ENCODE measurements at regions not wholly inside any gene's neighbourhood (a gene's known extent, or its start where the extent isn't known, plus 50 kb on each side); places are given as distances from the start of the nearest gene placed in this dataset.

DNA sequence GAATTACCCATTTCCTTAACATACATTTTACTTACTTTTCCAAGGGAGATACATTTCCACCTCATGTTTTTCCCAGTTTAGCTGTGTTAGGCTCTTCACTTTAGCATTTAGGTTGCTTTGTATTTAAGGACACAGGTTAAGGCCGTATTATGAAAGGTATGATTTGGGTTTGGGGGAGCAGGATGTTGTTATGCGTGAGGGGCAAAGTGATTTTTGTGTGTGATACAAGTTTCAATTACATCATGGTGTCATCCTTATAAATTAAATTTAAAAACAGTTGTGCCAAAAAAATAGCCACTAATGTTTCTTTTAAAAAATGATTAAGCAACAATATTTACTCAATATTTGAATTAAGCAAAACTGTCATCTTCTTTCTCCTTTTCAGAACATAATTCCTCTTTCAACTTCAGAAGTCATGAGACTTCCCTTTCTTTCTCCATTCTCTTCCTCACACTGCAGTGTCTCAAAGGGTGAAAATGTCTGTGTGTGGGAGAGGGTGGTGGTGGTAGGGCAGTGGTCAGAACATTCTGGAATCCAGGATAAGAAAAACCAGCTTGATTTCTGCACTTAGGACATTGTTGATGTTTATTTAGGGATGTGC lies 126.2 kb downstream of the KCNRG start (continued):
- TF ChIP-seq ZNF146 (tag by site-specific recombination; IDR thresholded peaks at IDR 0.05) (no peak), ZNF529 (tag by site-specific recombination; IDR thresholded peaks at IDR 0.05; ENCODE audit: insufficient replicate concordance) (no peak), ZNF596 (tag by site-specific recombination; IDR thresholded peaks at IDR 0.05) (no peak), ZNF658 (tag by site-specific recombination; IDR thresholded peaks at IDR 0.05) (no peak)
- TF ChIP-seq, protein P1, sequence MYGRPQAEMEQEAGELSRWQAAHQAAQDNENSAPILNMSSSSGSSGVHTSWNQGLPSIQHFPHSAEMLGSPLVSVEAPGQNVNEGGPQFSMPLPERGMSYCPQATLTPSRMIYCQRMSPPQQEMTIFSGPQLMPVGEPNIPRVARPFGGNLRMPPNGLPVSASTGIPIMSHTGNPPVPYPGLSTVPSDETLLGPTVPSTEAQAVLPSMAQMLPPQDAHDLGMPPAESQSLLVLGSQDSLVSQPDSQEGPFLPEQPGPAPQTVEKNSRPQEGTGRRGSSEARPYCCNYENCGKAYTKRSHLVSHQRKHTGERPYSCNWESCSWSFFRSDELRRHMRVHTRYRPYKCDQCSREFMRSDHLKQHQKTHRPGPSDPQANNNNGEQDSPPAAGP (tag by site-specific recombination; IDR thresholded peaks at IDR 0.05) = no peak

DNA sequence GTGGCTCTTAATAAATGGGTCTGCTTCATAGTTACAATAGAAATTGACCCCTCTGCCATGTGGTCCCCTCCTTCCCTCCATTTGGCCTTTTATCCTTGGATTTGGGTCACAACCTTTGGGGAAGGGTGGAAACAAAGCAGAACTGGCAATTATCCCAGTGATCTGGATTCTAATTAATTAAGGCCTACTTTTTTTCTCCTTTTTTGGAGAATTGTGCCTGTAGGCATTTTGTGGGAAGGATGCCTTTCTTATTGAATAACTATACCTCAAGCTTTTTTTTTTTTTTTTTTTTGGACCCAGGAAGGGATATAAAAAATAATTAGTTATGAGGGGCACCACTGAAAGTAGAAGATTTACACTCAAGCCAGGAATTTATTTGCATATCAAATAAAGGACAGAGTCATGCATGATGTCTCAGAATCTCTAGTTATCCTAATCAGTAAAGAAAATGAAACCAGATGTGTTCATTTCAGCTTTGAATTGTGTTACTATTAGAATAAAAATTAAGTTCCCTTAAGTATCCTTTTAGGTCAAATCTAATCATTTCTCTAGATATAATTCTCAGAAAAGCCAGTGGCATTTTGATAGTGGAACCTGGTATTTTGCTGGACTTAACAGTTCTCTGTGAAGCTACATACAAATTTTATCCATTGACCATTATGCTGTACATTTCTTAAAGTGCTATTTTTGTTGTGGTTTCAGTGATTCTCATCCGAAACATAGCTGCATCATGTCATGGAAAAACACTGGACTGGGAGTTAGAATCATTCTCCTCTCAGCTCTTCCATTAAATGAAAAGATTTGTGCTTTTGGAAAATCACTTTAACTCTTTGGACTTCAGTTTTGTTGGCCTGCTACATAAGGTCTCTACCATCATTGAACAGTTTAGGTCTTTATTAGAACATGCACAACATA lies 129.3 kb downstream of the KCNRG start:
- ChIA-PET POLR2A (no interaction called here), CTCF (interaction anchor here (0.6 kb wide), 1 partner anchor 438 kb away, joined by 3 read pairs; no protein-coding TSS in a partner anchor)
- no peak overlapping the region for H3K4me3 ChIP-seq (ENCODE audit: low read depth, low read length)
- H3K27ac ChIP-seq (ENCODE audit: extremely low read depth, low read depth, low read length) = no peak overlapping the region
- H3K4me1 ChIP-seq (ENCODE audit: control insufficient read depth, insufficient read depth, low read length) = peaks cover under 1% of the 10 kb centered on the region; the same call in 1 of the 2 replicates
- no peaks in the 10 kb centered on the region for H3K36me3 ChIP-seq (ENCODE audit: control insufficient read depth in 2 of 2, insufficient read depth in 1 of 2, low read length in 2 of 2)
- no peaks in the 10 kb centered on the region for H3K9me3 ChIP-seq (ENCODE audit: control insufficient read depth, insufficient read depth, low read depth, low read length)
- TF ChIP-seq KLF8 (tag by site-specific recombination; IDR thresholded peaks at IDR 0.05) = no peak
- TF ChIP-seq, protein P2, sequence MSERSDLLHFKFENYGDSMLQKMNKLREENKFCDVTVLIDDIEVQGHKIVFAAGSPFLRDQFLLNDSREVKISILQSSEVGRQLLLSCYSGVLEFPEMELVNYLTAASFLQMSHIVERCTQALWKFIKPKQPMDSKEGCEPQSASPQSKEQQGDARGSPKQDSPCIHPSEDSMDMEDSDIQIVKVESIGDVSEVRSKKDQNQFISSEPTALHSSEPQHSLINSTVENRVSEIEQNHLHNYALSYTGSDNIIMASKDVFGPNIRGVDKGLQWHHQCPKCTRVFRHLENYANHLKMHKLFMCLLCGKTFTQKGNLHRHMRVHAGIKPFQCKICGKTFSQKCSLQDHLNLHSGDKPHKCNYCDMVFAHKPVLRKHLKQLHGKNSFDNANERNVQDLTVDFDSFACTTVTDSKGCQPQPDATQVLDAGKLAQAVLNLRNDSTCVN (tag by site-specific recombination; optimal IDR thresholded peaks at IDR 0.05) = no peak
- no peak for TF ChIP-seq MYNN (tag by site-specific recombination; IDR thresholded peaks at IDR 0.05; ENCODE audit: borderline replicate concordance)
- TF ChIP-seq, protein P3, sequence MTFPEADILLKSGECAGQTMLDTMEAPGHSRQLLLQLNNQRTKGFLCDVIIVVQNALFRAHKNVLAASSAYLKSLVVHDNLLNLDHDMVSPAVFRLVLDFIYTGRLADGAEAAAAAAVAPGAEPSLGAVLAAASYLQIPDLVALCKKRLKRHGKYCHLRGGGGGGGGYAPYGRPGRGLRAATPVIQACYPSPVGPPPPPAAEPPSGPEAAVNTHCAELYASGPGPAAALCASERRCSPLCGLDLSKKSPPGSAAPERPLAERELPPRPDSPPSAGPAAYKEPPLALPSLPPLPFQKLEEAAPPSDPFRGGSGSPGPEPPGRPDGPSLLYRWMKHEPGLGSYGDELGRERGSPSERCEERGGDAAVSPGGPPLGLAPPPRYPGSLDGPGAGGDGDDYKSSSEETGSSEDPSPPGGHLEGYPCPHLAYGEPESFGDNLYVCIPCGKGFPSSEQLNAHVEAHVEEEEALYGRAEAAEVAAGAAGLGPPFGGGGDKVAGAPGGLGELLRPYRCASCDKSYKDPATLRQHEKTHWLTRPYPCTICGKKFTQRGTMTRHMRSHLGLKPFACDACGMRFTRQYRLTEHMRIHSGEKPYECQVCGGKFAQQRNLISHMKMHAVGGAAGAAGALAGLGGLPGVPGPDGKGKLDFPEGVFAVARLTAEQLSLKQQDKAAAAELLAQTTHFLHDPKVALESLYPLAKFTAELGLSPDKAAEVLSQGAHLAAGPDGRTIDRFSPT (tag by site-specific recombination; IDR thresholded peaks at IDR 0.05) = no peak
- no peak for TF ChIP-seq ZNF654 (tag by site-specific recombination; IDR thresholded peaks at IDR 0.05; ENCODE audit: low read depth)
- no peak for TF ChIP-seq ZNF623 (tag by site-specific recombination; IDR thresholded peaks at IDR 0.05)
- TF ChIP-seq WT1 (tag by site-specific recombination; IDR thresholded peaks at IDR 0.05) = no peak
- TF ChIP-seq ZBTB20 (tag by site-specific recombination; IDR thresholded peaks at IDR 0.05) = no peak
- no peak for TF ChIP-seq ZBTB8A (tag by site-specific recombination; IDR thresholded peaks at IDR 0.05)
- TF ChIP-seq ZNF664 (tag by site-specific recombination; IDR thresholded peaks at IDR 0.05) = no peak
- TF ChIP-seq KLF10 (tag by site-specific recombination; IDR thresholded peaks at IDR 0.05) = no peak
- TF ChIP-seq, protein P4, sequence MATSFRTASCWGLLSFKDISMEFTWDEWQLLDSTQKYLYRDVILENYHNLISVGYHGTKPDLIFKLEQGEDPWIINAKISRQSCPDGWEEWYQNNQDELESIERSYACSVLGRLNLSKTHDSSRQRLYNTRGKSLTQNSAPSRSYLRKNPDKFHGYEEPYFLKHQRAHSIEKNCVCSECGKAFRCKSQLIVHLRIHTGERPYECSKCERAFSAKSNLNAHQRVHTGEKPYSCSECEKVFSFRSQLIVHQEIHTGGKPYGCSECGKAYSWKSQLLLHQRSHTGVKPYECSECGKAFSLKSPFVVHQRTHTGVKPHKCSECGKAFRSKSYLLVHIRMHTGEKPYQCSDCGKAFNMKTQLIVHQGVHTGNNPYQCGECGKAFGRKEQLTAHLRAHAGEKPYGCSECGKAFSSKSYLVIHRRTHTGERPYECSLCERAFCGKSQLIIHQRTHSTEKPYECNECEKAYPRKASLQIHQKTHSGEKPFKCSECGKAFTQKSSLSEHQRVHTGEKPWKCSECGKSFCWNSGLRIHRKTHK (tag by site-specific recombination; IDR thresholded peaks at IDR 0.05) = no peak
- TF ChIP-seq ZNF785 (tag by site-specific recombination; IDR thresholded peaks at IDR 0.05) = no peak
- TF ChIP-seq ZNF433 (tag by site-specific recombination; IDR thresholded peaks at IDR 0.05; ENCODE audit: low read depth) = no peak
- TF ChIP-seq, protein P5, sequence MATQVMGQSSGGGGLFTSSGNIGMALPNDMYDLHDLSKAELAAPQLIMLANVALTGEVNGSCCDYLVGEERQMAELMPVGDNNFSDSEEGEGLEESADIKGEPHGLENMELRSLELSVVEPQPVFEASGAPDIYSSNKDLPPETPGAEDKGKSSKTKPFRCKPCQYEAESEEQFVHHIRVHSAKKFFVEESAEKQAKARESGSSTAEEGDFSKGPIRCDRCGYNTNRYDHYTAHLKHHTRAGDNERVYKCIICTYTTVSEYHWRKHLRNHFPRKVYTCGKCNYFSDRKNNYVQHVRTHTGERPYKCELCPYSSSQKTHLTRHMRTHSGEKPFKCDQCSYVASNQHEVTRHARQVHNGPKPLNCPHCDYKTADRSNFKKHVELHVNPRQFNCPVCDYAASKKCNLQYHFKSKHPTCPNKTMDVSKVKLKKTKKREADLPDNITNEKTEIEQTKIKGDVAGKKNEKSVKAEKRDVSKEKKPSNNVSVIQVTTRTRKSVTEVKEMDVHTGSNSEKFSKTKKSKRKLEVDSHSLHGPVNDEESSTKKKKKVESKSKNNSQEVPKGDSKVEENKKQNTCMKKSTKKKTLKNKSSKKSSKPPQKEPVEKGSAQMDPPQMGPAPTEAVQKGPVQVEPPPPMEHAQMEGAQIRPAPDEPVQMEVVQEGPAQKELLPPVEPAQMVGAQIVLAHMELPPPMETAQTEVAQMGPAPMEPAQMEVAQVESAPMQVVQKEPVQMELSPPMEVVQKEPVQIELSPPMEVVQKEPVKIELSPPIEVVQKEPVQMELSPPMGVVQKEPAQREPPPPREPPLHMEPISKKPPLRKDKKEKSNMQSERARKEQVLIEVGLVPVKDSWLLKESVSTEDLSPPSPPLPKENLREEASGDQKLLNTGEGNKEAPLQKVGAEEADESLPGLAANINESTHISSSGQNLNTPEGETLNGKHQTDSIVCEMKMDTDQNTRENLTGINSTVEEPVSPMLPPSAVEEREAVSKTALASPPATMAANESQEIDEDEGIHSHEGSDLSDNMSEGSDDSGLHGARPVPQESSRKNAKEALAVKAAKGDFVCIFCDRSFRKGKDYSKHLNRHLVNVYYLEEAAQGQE (tag by site-specific recombination; IDR thresholded peaks at IDR 0.05) = no peak
- TF ChIP-seq, protein P1 (tag by site-specific recombination; IDR thresholded peaks at IDR 0.05) = no peak
- TF ChIP-seq, protein P6, sequence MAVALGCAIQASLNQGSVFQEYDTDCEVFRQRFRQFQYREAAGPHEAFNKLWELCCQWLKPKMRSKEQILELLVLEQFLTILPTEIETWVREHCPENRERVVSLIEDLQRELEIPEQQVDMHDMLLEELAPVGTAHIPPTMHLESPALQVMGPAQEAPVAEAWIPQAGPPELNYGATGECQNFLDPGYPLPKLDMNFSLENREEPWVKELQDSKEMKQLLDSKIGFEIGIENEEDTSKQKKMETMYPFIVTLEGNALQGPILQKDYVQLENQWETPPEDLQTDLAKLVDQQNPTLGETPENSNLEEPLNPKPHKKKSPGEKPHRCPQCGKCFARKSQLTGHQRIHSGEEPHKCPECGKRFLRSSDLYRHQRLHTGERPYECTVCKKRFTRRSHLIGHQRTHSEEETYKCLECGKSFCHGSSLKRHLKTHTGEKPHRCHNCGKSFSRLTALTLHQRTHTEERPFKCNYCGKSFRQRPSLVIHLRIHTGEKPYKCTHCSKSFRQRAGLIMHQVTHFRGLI (tag by site-specific recombination; IDR thresholded peaks at IDR 0.05) = no peak

Data from HEK293 (cell line).